Mesodermal cell (in vitro differentiated cells): ENCODE measurements at regions not wholly inside any gene's neighbourhood (a gene's known extent, or its start where the extent isn't known, plus 50 kb on each side); places are given as distances from the start of the nearest gene placed in this dataset.

ENCODE experiments used
- H3K27ac ChIP-seq: 2 replicates; pipeline ENCODE4 v1.7.0; 2013; ENCODE audit warnings: mild to moderate bottlenecking, low read depth, low read length, moderate library complexity; ENCODE audit not compliant: severe bottlenecking
- H3K36me3 ChIP-seq: 2 replicates; pipeline ENCODE4 v1.7.1; 2013; ENCODE audit warnings: mild to moderate bottlenecking, low read length, moderate library complexity; ENCODE audit not compliant: control insufficient read depth, insufficient read depth
- H3K4me1 ChIP-seq: one replicate; pipeline ENCODE4 v1.7.1; 2013; ENCODE audit warnings: mild to moderate bottlenecking, low read length; ENCODE audit not compliant: insufficient read depth, control insufficient read depth, poor library complexity, severe bottlenecking
- H3K4me3 ChIP-seq: 2 replicates; pipeline ENCODE4 v1.7.0; 2013; ENCODE audit warnings: low read length, control low read depth, mild to moderate bottlenecking; ENCODE audit not compliant: insufficient read depth, poor library complexity, severe bottlenecking; ENCODE audit errors: extremely low read depth
- H3K9me3 ChIP-seq: 2 replicates; pipeline ENCODE4 v1.7.1; 2013; ENCODE audit warnings: mild to moderate bottlenecking, low read length, moderate library complexity; ENCODE audit not compliant: control insufficient read depth
- WGBS, 2 experiments: methylation state at CpG; one replicate each; pipeline ENCODE4 v1.1.5; 2013; ENCODE audit warnings: missing lambda C conversion rate in 2 of 2; ENCODE audit not compliant: insufficient coverage in 2 of 2; 5-methylcytosine and 5-hydroxymethylcytosine counted together

DNA sequence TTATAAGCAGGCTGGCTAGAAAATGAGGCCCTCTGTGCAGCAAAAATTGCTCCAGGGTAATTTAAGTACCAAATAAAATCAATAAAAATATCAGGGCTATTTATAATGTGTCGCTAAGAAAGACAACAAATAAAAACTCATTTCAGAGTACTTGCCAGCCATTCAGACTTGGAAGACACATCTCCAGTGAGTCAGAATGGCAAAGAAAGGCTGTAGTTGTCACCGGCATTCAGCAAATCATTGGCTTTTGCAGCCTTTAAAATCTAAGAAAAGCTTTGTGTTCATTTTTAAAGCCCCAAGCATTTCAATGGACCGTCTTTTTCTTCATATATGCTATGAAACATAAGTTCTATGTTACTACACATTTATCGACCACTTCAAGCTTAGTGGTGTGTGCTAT, 141.1 kb upstream of the HNMT start:
- Histone ChIP-seq H3K4me3 (no peak overlapping the region), H3K9me3 (no peaks in the 10 kb centered on the region), H3K27ac (no peak overlapping the region), H3K4me1 (no peaks in the 10 kb centered on the region), H3K36me3 (no peaks in the 10 kb centered on the region)
- 96 to 100% methylated on average over 1 to 2 of the region's 4 CpGs for WGBS, 2 experiments

- 60% methylated on average over 1 of the region's 1 CpG for WGBS, 2 experiments
- Histone ChIP-seq H3K9me3 (no peaks in the 10 kb centered on the region), H3K4me3 (no peak overlapping the region), H3K27ac (no peak overlapping the region), H3K4me1 (no peaks in the 10 kb centered on the region), H3K36me3 (no peaks in the 10 kb centered on the region)
These were observed 139.8 kb upstream of the HNMT start for GRCh38 chr2:137824501-137824900.

DNA sequence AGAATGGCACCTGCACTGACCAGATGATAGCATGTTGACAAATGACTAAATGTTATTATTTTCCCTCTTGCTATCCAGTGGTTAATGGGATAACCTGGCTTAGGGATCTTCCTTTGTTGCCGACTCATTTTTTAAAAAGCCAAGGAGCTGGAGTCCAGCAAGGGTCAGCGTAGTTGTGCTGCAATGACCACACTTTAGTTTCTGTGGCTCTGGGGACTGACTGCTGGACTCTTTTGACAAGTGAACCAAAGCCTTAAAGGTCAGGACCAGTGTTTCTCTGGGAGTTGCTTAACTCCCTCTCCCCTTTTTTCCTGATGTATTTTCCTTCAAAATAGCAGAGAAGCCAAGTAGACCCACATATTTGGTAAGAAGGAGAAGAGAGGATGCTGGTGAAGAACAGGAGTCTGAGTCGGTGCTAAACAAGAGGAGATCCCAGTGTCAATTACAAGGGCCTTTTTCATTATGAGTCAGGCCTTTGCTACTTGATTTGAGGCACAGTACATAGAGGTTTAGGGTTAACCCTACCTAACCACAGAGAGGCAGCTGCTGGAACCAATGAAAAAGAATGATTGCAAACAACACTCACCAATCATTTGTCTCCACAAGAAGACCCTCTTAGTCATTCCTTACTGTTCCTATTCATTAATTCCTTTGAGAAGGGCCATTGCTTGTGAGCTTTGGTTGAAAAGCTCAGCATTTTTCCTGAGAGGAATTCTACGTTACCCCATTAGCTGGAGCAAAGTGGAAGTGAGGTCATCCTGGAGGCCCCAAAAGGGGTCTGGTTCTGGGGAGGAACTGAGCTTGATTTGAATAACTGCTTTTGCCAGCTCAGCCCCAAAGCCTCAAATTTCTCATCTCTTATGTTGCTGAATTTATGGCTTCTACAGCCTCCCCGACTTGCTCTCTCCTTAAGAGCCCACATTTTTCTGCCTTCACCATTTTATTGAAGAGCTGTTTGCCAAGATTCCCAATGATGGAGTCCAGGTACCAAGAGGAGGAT, 137.6 kb upstream of the HNMT start:
- no peaks in the 10 kb centered on the region for H3K36me3 ChIP-seq
- H3K9me3 ChIP-seq, result no peaks in the 10 kb centered on the region
- no peak overlapping the region for H3K4me3 ChIP-seq
- H3K4me1 ChIP-seq, result no peaks in the 10 kb centered on the region
- H3K27ac ChIP-seq, result no peak overlapping the region
- 93 to 100% methylated on average over 2 to 4 of the region's 5 CpGs for WGBS, 2 experiments

DNA sequence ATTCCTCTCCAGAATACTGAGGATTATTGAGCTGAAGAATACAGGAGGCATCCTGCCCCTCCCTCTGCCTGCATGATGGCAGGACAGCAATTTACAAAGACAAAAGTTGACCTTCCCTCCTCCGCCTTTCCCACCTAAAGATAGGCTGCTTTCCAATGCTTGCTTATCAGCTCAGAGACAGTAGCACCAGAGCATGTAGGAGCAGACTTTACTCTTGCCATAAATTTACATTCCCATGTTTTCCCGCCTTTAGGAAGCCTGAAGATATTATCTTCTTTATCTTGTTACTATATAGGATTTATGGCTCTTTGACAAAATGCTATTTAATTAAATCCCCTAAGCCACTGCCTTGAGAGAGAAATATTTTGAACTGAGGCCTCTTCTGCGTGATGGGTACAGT, 135.6 kb upstream of the HNMT start:
- Histone ChIP-seq H3K4me3 (no peak overlapping the region), H3K4me1 (no peaks in the 10 kb centered on the region), H3K27ac (no peak overlapping the region), H3K36me3 (no peaks in the 10 kb centered on the region), H3K9me3 (no peaks in the 10 kb centered on the region)
- WGBS, 2 experiments, result 56 to 71% methylated on average over 1 to 2 of the region's 3 CpGs

DNA sequence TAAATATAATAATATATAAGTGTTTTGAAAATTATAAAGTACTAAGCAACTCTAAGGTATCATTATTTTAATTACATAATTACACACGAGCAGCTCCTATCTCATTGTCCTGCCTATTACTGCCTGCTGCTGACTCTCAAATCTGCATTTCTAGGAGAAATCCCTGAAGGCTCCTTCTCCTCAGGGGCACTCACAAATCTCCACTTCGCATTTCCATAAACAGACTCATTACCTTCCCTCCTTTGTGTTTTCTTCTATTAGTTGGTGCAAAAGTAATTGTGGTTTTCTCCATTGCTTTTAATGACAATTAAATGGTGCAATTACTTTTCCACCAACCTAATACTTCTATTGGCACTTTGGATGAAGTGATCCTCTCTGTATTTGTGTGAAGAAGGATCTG, 135.0 kb upstream of the HNMT start:
- no peak overlapping the region for H3K4me3 ChIP-seq
- H3K4me1 ChIP-seq, result no peaks in the 10 kb centered on the region
- no peaks in the 10 kb centered on the region for H3K9me3 ChIP-seq
- H3K36me3 ChIP-seq, result no peaks in the 10 kb centered on the region
- no peak overlapping the region for H3K27ac ChIP-seq
- 0 to 63% methylated on average over 1 of the region's 2 CpGs for WGBS, 2 experiments

DNA sequence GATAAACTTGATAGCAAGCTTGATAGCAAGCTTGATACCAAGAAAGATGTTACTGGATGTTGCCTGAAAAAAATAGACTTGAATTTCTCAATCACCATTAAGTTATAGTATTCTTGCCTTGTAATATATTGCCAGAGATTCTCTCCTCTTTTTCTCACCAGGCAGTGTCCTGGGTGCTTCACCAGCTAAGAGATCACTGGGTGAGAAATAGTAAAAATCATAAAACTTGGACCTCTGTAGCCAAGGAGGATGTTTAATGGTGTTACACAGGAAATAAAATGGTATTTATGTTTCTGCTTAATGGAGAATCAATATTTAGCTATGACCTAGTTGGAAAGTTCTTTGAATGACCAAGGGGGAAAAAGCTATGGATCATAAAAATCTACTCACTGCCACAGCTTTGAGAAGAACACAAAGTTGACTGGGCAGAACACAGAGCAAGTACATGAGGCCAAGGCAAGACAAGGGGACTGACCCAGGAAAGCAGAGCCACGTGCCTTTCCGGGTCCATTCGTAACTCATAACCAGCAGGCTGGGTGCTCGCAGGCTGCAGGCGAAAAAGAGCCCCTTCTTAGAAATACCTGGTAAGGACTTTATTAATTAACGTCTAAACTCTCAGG, 129.4 kb upstream of the HNMT start:
- 89 to 100% methylated on average over 3 to 6 of the region's 6 CpGs for WGBS, 2 experiments
- no peaks in the 10 kb centered on the region for H3K4me1 ChIP-seq
- H3K4me3 ChIP-seq, result no peak overlapping the region
- no peak overlapping the region for H3K27ac ChIP-seq
- no peaks in the 10 kb centered on the region for H3K9me3 ChIP-seq
- no peaks in the 10 kb centered on the region for H3K36me3 ChIP-seq

DNA sequence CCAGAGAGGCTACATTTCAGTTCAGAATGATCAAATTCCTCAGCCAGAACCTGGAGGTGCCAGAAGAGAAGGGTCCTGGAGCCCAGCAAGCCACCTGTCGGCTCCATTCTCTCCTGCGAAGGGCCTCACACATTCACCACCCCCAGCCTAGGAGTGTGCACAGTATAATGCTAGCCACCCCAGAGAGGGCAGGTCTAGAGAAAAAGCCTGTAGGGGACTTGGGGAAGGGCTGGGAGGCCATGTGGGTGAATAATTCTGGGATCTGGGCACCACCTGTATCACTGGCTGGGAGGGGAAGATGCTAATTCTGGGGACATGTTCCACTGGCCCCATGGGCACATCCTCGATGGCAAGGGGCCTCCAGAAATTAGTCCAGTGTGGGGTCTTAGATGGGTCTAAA, 127.6 kb upstream of the HNMT start:
- H3K4me3 ChIP-seq, result no peak overlapping the region
- no peaks in the 10 kb centered on the region for H3K36me3 ChIP-seq
- no peaks in the 10 kb centered on the region for H3K4me1 ChIP-seq
- WGBS, 2 experiments, result 100% methylated on average over 1 of the region's 3 CpGs
- H3K27ac ChIP-seq, result no peak overlapping the region
- no peaks in the 10 kb centered on the region for H3K9me3 ChIP-seq

GRCh38 chr2:137837830-137838229, 126.4 kb upstream of the HNMT start:
- Histone ChIP-seq H3K36me3 (no peaks in the 10 kb centered on the region), H3K27ac (no peak overlapping the region), H3K4me1 (no peaks in the 10 kb centered on the region), H3K9me3 (no peaks in the 10 kb centered on the region), H3K4me3 (no peak overlapping the region)
- 63 to 70% methylated on average over 2 to 3 of the region's 4 CpGs for WGBS, 2 experiments

DNA sequence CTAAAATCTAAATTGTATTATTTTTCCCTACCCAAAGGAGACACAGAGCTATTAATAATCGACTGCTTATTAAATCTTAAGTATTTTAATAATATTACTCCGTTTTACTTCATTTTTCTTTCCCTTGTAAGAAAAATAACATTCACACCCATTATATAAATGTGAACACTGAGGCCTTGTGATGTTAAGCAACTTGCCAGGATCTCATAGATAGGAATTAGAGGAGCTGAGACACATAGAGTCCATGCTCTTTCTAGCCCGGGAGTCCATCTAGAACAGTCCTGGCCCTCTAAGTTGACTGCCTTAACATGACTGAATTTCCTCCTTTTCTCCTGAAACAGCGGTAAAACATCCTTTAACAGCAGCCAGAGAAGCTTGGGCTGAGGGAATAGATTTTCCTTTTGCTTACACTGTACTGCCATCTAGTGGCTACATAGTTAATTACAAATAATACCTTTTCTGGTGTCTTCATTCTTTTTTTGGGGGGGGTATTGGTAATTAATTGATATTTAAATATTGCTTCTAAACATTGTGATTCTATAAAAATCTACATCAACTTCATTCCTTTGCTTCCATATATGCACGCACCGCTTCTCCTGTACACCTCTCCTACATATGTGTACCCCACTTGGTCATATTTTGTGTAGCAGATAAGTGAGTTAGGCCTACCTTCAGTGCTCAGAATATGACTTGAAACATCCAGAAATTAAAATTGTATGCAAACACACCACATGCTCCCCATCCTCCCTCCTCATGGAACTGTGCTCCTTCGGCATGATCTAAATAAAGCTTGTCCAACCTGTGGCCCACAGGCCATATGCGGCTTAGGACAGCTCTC, 125.8 kb upstream of the HNMT start:
- Histone ChIP-seq H3K36me3 (no peaks in the 10 kb centered on the region), H3K9me3 (no peaks in the 10 kb centered on the region), H3K27ac (no peak overlapping the region), H3K4me3 (no peak overlapping the region), H3K4me1 (no peaks in the 10 kb centered on the region)
- WGBS, 2 experiments, result 50 to 57% methylated on average over 2 of the region's 8 CpGs

GRCh38 chr2:137842430-137842829, 121.8 kb upstream of the HNMT start:
- no peaks in the 10 kb centered on the region for H3K4me1 ChIP-seq
- H3K9me3 ChIP-seq, result no peaks in the 10 kb centered on the region
- no peak overlapping the region for H3K27ac ChIP-seq
- H3K36me3 ChIP-seq, result no peaks in the 10 kb centered on the region
- H3K4me3 ChIP-seq, result no peak overlapping the region
